OCI-LY3 (cell line): ENCODE measurements at regions not wholly inside any gene's neighbourhood (a gene's known extent, or its start where the extent isn't known, plus 50 kb on each side); places are given as distances from the start of the nearest gene placed in this dataset.

Experiments
- H2AFZ ChIP-seq: fragments of 200-600, 300-600 bp; shearing (Covaris generic); 2 replicates; pipeline ENCODE4 v1.6.0; 2014; ENCODE audit warnings: antibody characterized with exemption, low read depth, low read length
- H3K27ac ChIP-seq: fragments of 200-600, 300-600 bp; sonication (generic); 2 replicates; pipeline ENCODE4 v1.5.1; 2014; ENCODE audit warnings: mild to moderate bottlenecking, low read length, moderate library complexity, mixed read lengths
- H3K27me3 ChIP-seq: fragments of 200-600, 300-600 bp; sonication (generic); 2 replicates; pipeline ENCODE4 v1.6.1; 2014; ENCODE audit warnings: low read depth, low read length, mixed read lengths
- H3K36me3 ChIP-seq: fragments of 200-600, 300-600 bp; sonication (generic); replicated peaks from 2 replicates; pipeline ENCODE3; 2014; ENCODE audit warnings: low read depth, low read length, mixed read lengths
- H3K4me1 ChIP-seq: fragments of 300-600, 200-600 bp; sonication (generic); 2 replicates; pipeline ENCODE4 v1.6.1; 2014; ENCODE audit warnings: low read length, mixed read lengths
- H3K4me2 ChIP-seq: fragments of 200-600, 300-600 bp; sonication (generic); 2 replicates; pipeline ENCODE4 v1.6.1; 2014; ENCODE audit warnings: low read length, mixed read lengths
- H3K4me3 ChIP-seq: fragments of 300-600, 200-600 bp; sonication (generic); 2 replicates; pipeline ENCODE4 v1.5.1; 2014; ENCODE audit warnings: antibody characterized with exemption, mild to moderate bottlenecking, low read length, moderate library complexity
- H3K79me2 ChIP-seq: fragments of 300-600, 200-600 bp; shearing (Covaris generic); 2 replicates; pipeline ENCODE4 v1.6.1; 2014; ENCODE audit warnings: mild to moderate bottlenecking, low read length, mixed read lengths
- H3K9ac ChIP-seq: fragments of 300-600, 200-600 bp; shearing (Covaris generic); 2 replicates; pipeline ENCODE4 v1.6.0; 2014; ENCODE audit warnings: mild to moderate bottlenecking, low read length, moderate library complexity
- H3K9me3 ChIP-seq: fragments of 200-600, 300-600 bp; shearing (Covaris generic); 2 replicates; pipeline ENCODE4 v1.6.1; 2014; ENCODE audit warnings: low read length, mixed read lengths; ENCODE audit not compliant: insufficient read depth
- H4K20me1 ChIP-seq: fragments of 200-600, 300-600 bp; sonication (generic); 2 replicates; pipeline ENCODE4 v1.6.1; 2016; ENCODE audit warnings: low read length, mixed read lengths; ENCODE audit not compliant: insufficient read depth
- CTCF ChIP-seq: fragments of 200-600, 300-600 bp; sonication (generic); IDR thresholded peaks from 2 replicates; pipeline ENCODE4 v1.5.1; 2014; ENCODE audit warnings: antibody characterized with exemption, low read length, low read depth
- EZH2phosphoT487 ChIP-seq: fragments of 200-600 bp; shearing (Covaris generic); IDR thresholded peaks from 2 replicates; pipeline ENCODE4 v1.6.1; 2018; ENCODE audit warnings: antibody characterized with exemption, mixed run types, low read depth

- H3K4me3 ChIP-seq: no peak overlapping the region
- no peaks in the 10 kb centered on the region for H4K20me1 ChIP-seq
- H3K9ac ChIP-seq: no peak overlapping the region
- no peaks in the 10 kb centered on the region for H3K27me3 ChIP-seq
- no peaks in the 10 kb centered on the region for H3K9me3 ChIP-seq
- no peak overlapping the region for H3K4me2 ChIP-seq
- H3K36me3 ChIP-seq: no peaks in the 10 kb centered on the region
- H3K27ac ChIP-seq: no peak overlapping the region
- TF ChIP-seq CTCF: no peak
- TF ChIP-seq EZH2phosphoT487: no peak
- H3K4me1 ChIP-seq: peaks cover 3% of the 10 kb centered on the region
- no peaks in the 10 kb centered on the region for H3K79me2 ChIP-seq
- no peak overlapping the region for H2AFZ ChIP-seq
Measured at GRCh38 chr22:49667236-49667635, 160.4 kb downstream of the BRD1 start.

- H3K4me2 ChIP-seq: no peak overlapping the region
- H3K79me2 ChIP-seq: no peaks in the 10 kb centered on the region
- no peaks in the 10 kb centered on the region for H3K27me3 ChIP-seq
- H3K9ac ChIP-seq: no peak overlapping the region
- H3K27ac ChIP-seq: no peak overlapping the region
- no peak overlapping the region for H3K4me3 ChIP-seq
- no peaks in the 10 kb centered on the region for H3K9me3 ChIP-seq
- no peak overlapping the region for H2AFZ ChIP-seq
- TF ChIP-seq CTCF (no peak), EZH2phosphoT487 (no peak)
- no peaks in the 10 kb centered on the region for H3K36me3 ChIP-seq
- H3K4me1 ChIP-seq: peaks cover 13% of the 10 kb centered on the region
- H4K20me1 ChIP-seq: no peaks in the 10 kb centered on the region
Measured at GRCh38 chr22:49666146-49666809, 161.4 kb downstream of the BRD1 start.

- Histone ChIP-seq H3K27ac (no peak overlapping the region), H4K20me1 (no peaks in the 10 kb centered on the region), H3K27me3 (no peaks in the 10 kb centered on the region), H2AFZ (no peak overlapping the region), H3K4me3 (no peak overlapping the region), H3K79me2 (no peaks in the 10 kb centered on the region), H3K9me3 (no peaks in the 10 kb centered on the region), H3K9ac (no peak overlapping the region), H3K36me3 (no peaks in the 10 kb centered on the region), H3K4me1 (peaks cover 22% of the 10 kb centered on the region), H3K4me2 (no peak overlapping the region)
- TF ChIP-seq EZH2phosphoT487: no peak
- TF ChIP-seq CTCF: no peak
Measured at GRCh38 chr22:49664891-49665290, 162.8 kb downstream of the BRD1 start.

- no peak overlapping the region for H3K4me2 ChIP-seq
- H3K9ac ChIP-seq: no peak overlapping the region
- H3K79me2 ChIP-seq: no peaks in the 10 kb centered on the region
- no peaks in the 10 kb centered on the region for H4K20me1 ChIP-seq
- TF ChIP-seq EZH2phosphoT487 (no peak), CTCF (no peak)
- H3K27me3 ChIP-seq: no peaks in the 10 kb centered on the region
- no peak overlapping the region for H2AFZ ChIP-seq
- no peak overlapping the region for H3K27ac ChIP-seq
- H3K4me3 ChIP-seq: no peak overlapping the region
- H3K4me1 ChIP-seq: peaks cover 22% of the 10 kb centered on the region
- H3K9me3 ChIP-seq: no peaks in the 10 kb centered on the region
- no peaks in the 10 kb centered on the region for H3K36me3 ChIP-seq
Measured at GRCh38 chr22:49664371-49664881, 163.2 kb downstream of the BRD1 start.
